Islet precursor cell (in vitro differentiated cells): ENCODE measurements at regions not wholly inside any gene's neighbourhood (a gene's known extent, or its start where the extent isn't known, plus 50 kb on each side); places are given as distances from the start of the nearest gene placed in this dataset.
A peak's percentile ranks its signal among the peaks of the same experiment; 100 is the strongest.

ENCODE experiments used
- DNase-seq: peaks from one replicate; pipeline ENCODE4 v3.0.0-alpha.2; 2018

- peak; percentile 47 for DNase-seq
Observed at GRCh38 chr7:35384761-35385700, 131.1 kb upstream of the TBX20 start.

GRCh38 chr7:35380739-35381224, 126.9 kb upstream of the TBX20 start:
- DNase-seq: no peak

- DNase-seq: no peak
Observed at GRCh38 chr7:35379481-35379880, 125.6 kb upstream of the TBX20 start.

- peak; percentile 18 for DNase-seq
Observed at GRCh38 chr7:35375516-35375915, 121.6 kb upstream of the TBX20 start.

- DNase-seq: peak; percentile 46
Observed at GRCh38 chr7:35374858-35375257, 121.0 kb upstream of the TBX20 start.

- DNase-seq: peak; percentile 15
Observed at GRCh38 chr7:35371221-35371620, 117.3 kb upstream of the TBX20 start.

- DNase-seq: peak; percentile 40
Observed at GRCh38 chr7:35370687-35371086, 116.8 kb upstream of the TBX20 start.

GRCh38 chr7:35366167-35367155, 112.6 kb upstream of the TBX20 start:
- peak; percentile 52 for DNase-seq

- no peak for DNase-seq
Observed at GRCh38 chr7:35365523-35365922, 111.6 kb upstream of the TBX20 start.

GRCh38 chr7:35362341-35362740, 108.4 kb upstream of the TBX20 start:
- DNase-seq: peak; percentile 84

GRCh38 chr7:35359423-35359822, 105.5 kb upstream of the TBX20 start:
- no peak for DNase-seq

GRCh38 chr7:35356495-35356894, 102.6 kb upstream of the TBX20 start:
- no peak for DNase-seq

- no peak for DNase-seq
Observed at GRCh38 chr7:35355911-35356310, 102.0 kb upstream of the TBX20 start.

GRCh38 chr7:35355199-35355598, 101.3 kb upstream of the TBX20 start:
- DNase-seq: peak; percentile 43

- peak; percentile 89 for DNase-seq
Observed at GRCh38 chr7:35353481-35353880, 99.6 kb upstream of the TBX20 start.

GRCh38 chr7:35351466-35351865, 97.6 kb upstream of the TBX20 start:
- DNase-seq: no peak

GRCh38 chr7:35348611-35349400, 94.9 kb upstream of the TBX20 start:
- DNase-seq: no peak

- no peak for DNase-seq
Observed at GRCh38 chr7:35342786-35343185, 88.9 kb upstream of the TBX20 start.

GRCh38 chr7:35339811-35340210, 85.9 kb upstream of the TBX20 start:
- no peak for DNase-seq

GRCh38 chr7:35336444-35336843, 82.5 kb upstream of the TBX20 start:
- peak; percentile 66 for DNase-seq

- no peak for DNase-seq
Observed at GRCh38 chr7:35334506-35334905, 80.6 kb upstream of the TBX20 start.

- DNase-seq: no peak
Observed at GRCh38 chr7:35333265-35333664, 79.4 kb upstream of the TBX20 start.
